Body of pancreas (tissue), 4 donors: ENCODE measurements at regions not wholly inside any gene's neighbourhood (a gene's known extent, or its start where the extent isn't known, plus 50 kb on each side); places are given as distances from the start of the nearest gene placed in this dataset.
"Not testable (repeated sequence)": the region's sequence is repeated elsewhere in the genome, so short reads cannot be mapped to it uniquely, and the experiment has no call there.

Experiments used
- ATAC-seq: fragments of 150-250 bp; one replicate; pipeline ENCODE4 v1.9.1; 2016
- DNase-seq, 4 donors: peaks; one replicate each; pipeline ENCODE4 v3.0.0-alpha.2; 2019
- H3K27ac ChIP-seq, 4 donors: fragments of 200-600 bp; sonication (generic); 1 replicate in 3 of 4; 2 replicates in 1 of 4; pipeline versions ENCODE4 v1.5.1 to v1.6.1; 2016 to 2019; ENCODE audit warnings: mild to moderate bottlenecking in 1 of 4, mixed read lengths in 1 of 4, moderate library complexity in 1 of 4
- H3K27me3 ChIP-seq, 2 donors: fragments of 200-600 bp; sonication (generic); one replicate each; pipeline ENCODE4 v1.6.0; 2016; ENCODE audit warnings: mild to moderate bottlenecking in 1 of 2
- H3K36me3 ChIP-seq, 2 donors: fragments of 200-600 bp; sonication (generic); replicated peaks in 1 of 2; 2 replicates each; pipeline ENCODE4 v1.5.1; 2016; ENCODE audit warnings: low read depth in 2 of 2; ENCODE audit not compliant: insufficient read depth in 1 of 2
- H3K4me1 ChIP-seq: fragments of 200-600 bp; sonication (generic); one replicate; pipeline ENCODE4 v1.6.0; 2016
- H3K4me3 ChIP-seq, 2 donors: fragments of 200-600 bp; sonication (generic); 1 replicate in 1 of 2; 2 replicates in 1 of 2; pipeline ENCODE4 v1.5.1; 2016 to 2019
- H3K9me3 ChIP-seq, 3 donors: fragments of 200-600 bp; sonication (generic); 1 replicate in 2 of 3; 2 replicates in 1 of 3; pipeline ENCODE4 v1.5.1; 2016
- CTCF ChIP-seq, 7 experiments: fragments of 450-650 bp in 4 of 7; fragments of 200-600 bp in 3 of 7; sonication (generic) in 3 of 7; IDR thresholded peaks; one replicate each; pipeline ENCODE4 v1.5.1; 2016 to 2019; ENCODE audit warnings: antibody characterized with exemption in 7 of 7
- POLR2A ChIP-seq, 3 donors: fragments of 450-650 bp; IDR thresholded peaks; one replicate each; pipeline ENCODE4 v1.6.1; 2016; ENCODE audit warnings: antibody characterized with exemption in 3 of 3, mild to moderate bottlenecking in 2 of 3
- WGBS, 2 donors: methylation state at CpG; one replicate each; pipeline ENCODE4 v1.1.5; 2017; 5-methylcytosine and 5-hydroxymethylcytosine counted together
- intact Hi-C: fragments of 100-400 bp; cut with DNase I; formaldehyde crosslinking; loops from one replicate; pipeline ENCODE4 v1.15.1; 2023

- no peak overlapping the region for H3K4me3 ChIP-seq
- no peak for TF ChIP-seq CTCF (IDR thresholded peaks at IDR 0.05)
- TF ChIP-seq POLR2A (IDR thresholded peaks at IDR 0.05): no peak
- H3K36me3 ChIP-seq: no peaks in the 10 kb centered on the region
- H3K9me3 ChIP-seq: no peaks in the 10 kb centered on the region
- 71 to 76% methylated on average over 2 of the region's 2 CpGs for WGBS, 2 donors
- H3K4me1 ChIP-seq: peaks cover 11% of the 10 kb centered on the region
- H3K27ac ChIP-seq: no peak overlapping the region
- ATAC-seq: no peak
- intact Hi-C loops: no loop called here
- H3K27me3 ChIP-seq: no peaks in the 10 kb centered on the region
- no peak for DNase-seq
Observed at GRCh38 chr10:108601851-108602250, 1321.5 kb downstream of the XPNPEP1 start.

GRCh38 chr10:108600511-108600910 lies 1322.8 kb downstream of the XPNPEP1 start:
- H3K9me3 ChIP-seq, DNase-seq, ATAC-seq, H3K4me3 ChIP-seq, H3K36me3 ChIP-seq, intact Hi-C loops, H3K27me3 ChIP-seq, H3K27ac ChIP-seq: not testable (repeated sequence)
- H3K4me1 ChIP-seq: peaks cover 11% of the 10 kb centered on the region
- 51 to 60% methylated on average over 4 of the region's 4 CpGs for WGBS, 2 donors

DNA sequence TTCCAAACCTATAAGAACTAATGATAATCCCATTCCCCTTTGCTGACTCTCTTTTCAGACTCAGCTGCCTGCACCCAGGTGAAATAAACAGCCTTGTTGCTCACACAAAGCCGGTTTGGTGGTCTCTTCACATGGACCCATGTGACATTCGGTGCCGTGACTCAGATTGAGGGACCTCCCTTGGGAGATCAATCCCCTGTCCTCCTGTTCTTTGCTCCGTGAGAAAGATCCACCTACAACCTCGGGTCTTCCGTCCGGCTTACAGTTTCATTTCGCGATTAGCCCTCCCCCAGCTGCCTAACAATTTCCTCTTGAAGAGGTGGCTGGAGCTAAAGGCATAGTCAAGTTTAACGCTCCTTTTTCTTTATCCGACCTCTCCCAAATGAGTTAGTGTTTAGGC lies 1324.0 kb downstream of the XPNPEP1 start:
- DNase-seq, intact Hi-C loops, ATAC-seq, H3K27me3 ChIP-seq, H3K36me3 ChIP-seq, H3K9me3 ChIP-seq, H3K4me3 ChIP-seq: not testable (repeated sequence)
- Histone ChIP-seq H3K27ac (peak overlapping the region in 2 of 4 donors; percentile 45 to 46), H3K4me1 (peaks cover 11% of the 10 kb centered on the region)
- WGBS, 2 donors: 39 to 40% methylated on average over 11 of the region's 11 CpGs

DNA sequence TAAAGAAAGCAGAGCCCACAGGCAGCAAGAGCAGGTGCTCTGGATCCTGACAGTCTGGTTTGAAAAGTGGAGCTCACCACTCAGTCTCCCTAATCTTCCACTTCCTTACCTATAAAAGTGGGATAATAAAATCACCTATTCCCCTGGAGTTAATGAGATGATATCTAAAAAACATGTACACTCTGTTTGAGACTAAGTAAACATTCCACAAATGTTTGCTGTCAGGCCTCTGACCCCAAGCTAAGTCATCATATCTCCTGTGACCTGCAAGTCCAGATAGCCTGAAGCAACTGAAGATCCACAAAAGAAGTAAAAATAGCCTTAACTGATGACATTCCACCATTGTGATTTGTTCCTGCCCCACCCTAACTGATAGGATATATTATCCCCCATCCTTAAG lies 1324.5 kb downstream of the XPNPEP1 start:
- DNase-seq: no peak
- intact Hi-C loops: no loop called here
- Histone ChIP-seq H3K36me3 (no peaks in the 10 kb centered on the region), H3K27ac (peak overlapping the region; percentile 7 to 46 (median 22)), H3K4me1 (peaks cover 11% of the 10 kb centered on the region), H3K27me3 (no peaks in the 10 kb centered on the region), H3K9me3 (no peaks in the 10 kb centered on the region), H3K4me3 (no peak overlapping the region)
- peak; percentile 68 for ATAC-seq
- no peak for TF ChIP-seq CTCF (IDR thresholded peaks at IDR 0.05)
- no peak for TF ChIP-seq POLR2A (IDR thresholded peaks at IDR 0.05)

DNA sequence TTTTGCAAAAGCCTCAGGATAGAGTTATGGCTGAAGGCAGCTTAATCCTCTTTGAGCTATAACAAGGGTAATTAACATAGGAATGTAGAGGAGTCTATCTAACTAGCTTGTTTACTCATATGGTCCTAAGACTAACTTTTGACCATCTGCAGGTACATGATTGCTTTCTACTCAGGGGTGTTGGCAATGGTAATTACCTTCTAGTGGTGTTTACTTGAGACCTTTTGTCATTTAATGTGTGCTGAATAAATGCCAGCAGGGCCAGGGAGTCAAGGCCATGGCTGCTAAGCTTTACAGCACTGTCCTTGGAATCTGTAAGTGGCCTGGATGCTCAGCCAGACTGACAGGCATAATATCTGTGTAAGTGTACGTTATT lies 1325.0 kb downstream of the XPNPEP1 start:
- Histone ChIP-seq H3K4me3 (no peak overlapping the region), H3K36me3 (no peaks in the 10 kb centered on the region), H3K9me3 (no peaks in the 10 kb centered on the region), H3K4me1 (peaks cover 11% of the 10 kb centered on the region), H3K27me3 (no peaks in the 10 kb centered on the region), H3K27ac (peak overlapping the region; percentile 7 to 46 (median 22))
- TF ChIP-seq CTCF (IDR thresholded peaks at IDR 0.05) (no peak), POLR2A (IDR thresholded peaks at IDR 0.05) (no peak)
- intact Hi-C loops: no loop called here
- DNase-seq (no peak), ATAC-seq (no peak)
- 6 to 31% methylated on average over 1 of the region's 1 CpG for WGBS, 2 donors

- 36 to 43% methylated on average over 2 of the region's 2 CpGs for WGBS, 2 donors
- Histone ChIP-seq H3K9me3 (no peaks in the 10 kb centered on the region), H3K27me3 (no peaks in the 10 kb centered on the region), H3K27ac (peak overlapping the region in 2 of 4 donors; percentile 28 to 46), H3K36me3 (no peaks in the 10 kb centered on the region), H3K4me1 (peaks cover 11% of the 10 kb centered on the region), H3K4me3 (no peak overlapping the region)
- no peak for DNase-seq
- ATAC-seq: no peak
- intact Hi-C loops: no loop called here
- TF ChIP-seq CTCF (IDR thresholded peaks at IDR 0.05) (no peak), POLR2A (IDR thresholded peaks at IDR 0.05) (no peak)
Observed at GRCh38 chr10:108597657-108598319, 1325.5 kb downstream of the XPNPEP1 start.
